K562 (cell line): ENCODE measurements at regions not wholly inside any gene's neighbourhood (a gene's known extent, or its start where the extent isn't known, plus 50 kb on each side); places are given as distances from the start of the nearest gene placed in this dataset.

ENCODE experiments used
- ATAC-seq: fragments of 200-7000 bp; cut with Tn5 transposase; 3 replicates; pipeline ENCODE4 v1.9.1; 2020; ENCODE audit warnings: moderate library complexity
- BruUV-seq: library from RNA; stranded (reverse); fragments of 400-500 nt; replicated peaks from 2 replicates; lab custom pipeline; 2021; lab: Mats Ljungman, UMichigan
- CTCF ChIA-PET: fragments of 300-600 bp; formaldehyde crosslinking; extraction: SDS; loops from one replicate; lab custom pipeline; 2021; ENCODE audit warnings: low intra/inter-chr PET ratio; lab: Yijun Ruan, JAX
- POLR2A ChIA-PET: fragments of 300-600, 350-650 bp; sonication (Branson Sonifier 250); formaldehyde crosslinking; extraction: SDS; loops from one replicate; lab custom pipeline; 2021; ENCODE audit warnings: antibody characterized with exemption, inconsistent platforms; lab: Yijun Ruan, JAX
- DNase-seq, 4 experiments: peaks; one replicate each; pipeline versions ENCODE4 v3.0.0 to v3.0.0-alpha.2; 2011 to 2018; ENCODE audit warnings: low spot score in 3 of 4, mixed read lengths in 3 of 4; ENCODE audit errors: extremely low read depth in 1 of 4
- FAIRE-seq: peaks from 2 replicates; lab custom pipeline; 2011; peaks lifted over from hg19 to GRCh38; lab: Jason Lieb, UNC
- H2AFZ ChIP-seq: 2 replicates; pipeline ENCODE4 v1.6.0; 2011; ENCODE audit warnings: low read depth, low read length, control low read depth, inconsistent platforms
- H3K27ac ChIP-seq: fragments of 200-600 bp; 3 replicates; pipeline ENCODE4 v1.8.0; 2011; ENCODE audit warnings: low read depth, mild to moderate bottlenecking, control low read depth, inconsistent platforms, low read length, moderate library complexity, mixed read lengths; ENCODE audit errors: extremely low read depth
- H3K27me3 ChIP-seq, 2 experiments: fragments of 300-600 bp in 1 of 2; 2 replicates in 1 of 2; 3 replicates in 1 of 2; pipeline versions ENCODE4 v1.6.0 to v1.8.0; 2011; ENCODE audit warnings: inconsistent platforms in 2 of 2, low read length in 2 of 2, mild to moderate bottlenecking in 1 of 2, mixed read lengths in 1 of 2, moderate library complexity in 1 of 2; ENCODE audit not compliant: control insufficient read depth in 2 of 2, insufficient read depth in 2 of 2
- H3K36me3 ChIP-seq: fragments of 300-600 bp; 3 replicates; pipeline ENCODE4 v1.8.0; 2011; ENCODE audit warnings: mild to moderate bottlenecking, low read length, inconsistent platforms; ENCODE audit not compliant: control insufficient read depth, insufficient read depth
- H3K4me1 ChIP-seq, 2 experiments: fragments of 200-600 bp in 1 of 2; replicated peaks in 1 of 2; 2 replicates in 1 of 2; 3 replicates in 1 of 2; pipeline versions ENCODE4 v1.5.1 to v1.8.0; 2011; ENCODE audit warnings: inconsistent platforms in 2 of 2, low read length in 2 of 2, mild to moderate bottlenecking in 1 of 2, mixed read lengths in 1 of 2, moderate library complexity in 1 of 2; ENCODE audit not compliant: control insufficient read depth in 2 of 2, insufficient read depth in 2 of 2
- H3K4me2 ChIP-seq: 2 replicates; pipeline ENCODE4 v1.6.1; 2011; ENCODE audit warnings: low read length, control low read depth, inconsistent platforms, mixed read lengths; ENCODE audit not compliant: insufficient read depth
- H3K4me3 ChIP-seq: fragments of 200-600 bp; sonication (generic), shearing (Covaris generic); 2 replicates; pipeline ENCODE4 v1.5.1; 2016; ENCODE audit warnings: control low read depth, inconsistent platforms
- H3K79me2 ChIP-seq: fragments of 200-600 bp; 3 replicates; pipeline ENCODE4 v1.8.0; 2011; ENCODE audit warnings: low read length, inconsistent platforms; ENCODE audit not compliant: control insufficient read depth, insufficient read depth
- H3K9ac ChIP-seq, 2 experiments: 2 replicates each; pipeline versions ENCODE4 v1.6.0 to v1.6.1; 2011; ENCODE audit warnings: low read depth in 2 of 2, low read length in 2 of 2, control low read depth in 1 of 2, inconsistent platforms in 1 of 2, mild to moderate bottlenecking in 1 of 2, mixed read lengths in 1 of 2; ENCODE audit not compliant: insufficient read depth in 1 of 2
- H3K9me1 ChIP-seq: one replicate; pipeline ENCODE4 v1.6.0; 2011; ENCODE audit warnings: inconsistent platforms, mild to moderate bottlenecking, low read length, moderate library complexity; ENCODE audit not compliant: control insufficient read depth, insufficient read depth
- H3K9me3 ChIP-seq: replicated peaks from 2 replicates; pipeline ENCODE4 v1.5.1; 2011; ENCODE audit warnings: low read depth, low read length, inconsistent platforms; ENCODE audit not compliant: control insufficient read depth, insufficient read depth
- H4K20me1 ChIP-seq: replicated peaks from 2 replicates; pipeline ENCODE4 v1.6.1; 2011; ENCODE audit warnings: low read length, inconsistent platforms, mixed read lengths; ENCODE audit not compliant: control insufficient read depth, insufficient read depth
- BRD9 ChIP-seq: fragments of 450-650 bp; IDR thresholded peaks from 2 replicates; pipeline ENCODE4 v1.6.1; 2018; ENCODE audit warnings: low read depth; ENCODE audit not compliant: partially characterized antibody
- CEBPZ ChIP-seq: fragments of 150-350 bp; IDR thresholded peaks from 2 replicates; pipeline ENCODE4 v1.6.1; 2014; ENCODE audit warnings: low read depth, mild to moderate bottlenecking, low read length, borderline replicate concordance
- KAT8 ChIP-seq: fragments of 450-650 bp; IDR thresholded peaks from 2 replicates; pipeline ENCODE4 v1.6.1; 2016; ENCODE audit warnings: low read depth, mild to moderate bottlenecking
- NONO ChIP-seq, 2 experiments: fragments of 200-400 bp in 1 of 2; fragments of 450-650 bp in 1 of 2; formaldehyde crosslinking in 1 of 2; IDR thresholded peaks; 2 replicates each; pipeline ENCODE4 v1.6.1; 2017; ENCODE audit warnings: low read depth in 2 of 2, mild to moderate bottlenecking in 2 of 2, moderate library complexity in 2 of 2, low read length in 1 of 2
- ZBTB1 ChIP-seq: sonication (generic); formaldehyde crosslinking; IDR thresholded peaks from 2 replicates; pipeline ENCODE4 v1.8.1; 2023; ENCODE audit warnings: missing genetic modification reagents, low read depth, mild to moderate bottlenecking, borderline replicate concordance
- ZBTB12 ChIP-seq: fragments of 250-450 bp; sonication (Bioruptor Pico); IDR thresholded peaks from 2 replicates; pipeline ENCODE4 v1.4.0; 2020
- ZFP36 ChIP-seq: fragments of 150-350 bp; IDR thresholded peaks from 2 replicates; pipeline ENCODE4 v1.6.1; 2018; ENCODE audit warnings: low read length, low read depth; ENCODE audit not compliant: partially characterized antibody
- WGBS: fragments of 100-300 bp; shearing (Covaris generic); methylation state at CpG from one replicate; pipeline ENCODE4 v1.1.6; 2016; ENCODE audit warnings: low coverage, mixed read lengths; ENCODE audit not compliant: insufficient coverage; ENCODE audit errors: missing lambda C conversion rate; 5-methylcytosine and 5-hydroxymethylcytosine counted together
- in situ Hi-C: fragments of 300-500 bp; cut with MboI; formaldehyde crosslinking; loops from 4 replicates; pipeline ENCODE4 v1.15.0; 2018; ENCODE audit warnings: inconsistent platforms, mixed read lengths
- intact Hi-C: fragments of 100-400 bp; cut with micrococcal nuclease; formaldehyde crosslinking; loops from 2 replicates; pipeline ENCODE4 v1.14.2; 2022
- TF ChIP-seq, protein P1 (sequence below): sonication (generic); formaldehyde crosslinking; IDR thresholded peaks from 2 replicates; pipeline ENCODE4 v1.8.0; 2022; ENCODE audit warnings: mild to moderate bottlenecking, missing genetic modification reagents
- TF ChIP-seq, protein P2 (sequence below): fragments of 250-450 bp; sonication (Bioruptor Pico); IDR thresholded peaks from 2 replicates; pipeline ENCODE4 v1.8.0; 2021; ENCODE audit warnings: moderate library complexity, mild to moderate bottlenecking, inconsistent platforms

- TF ChIP-seq CEBPZ, result no peak
These were observed 1179.9 kb downstream of the ZPLD1 start (continued) for GRCh38 chr3:103614719-103615118.

GRCh38 chr3:103617961-103618360 is 1183.1 kb downstream of the ZPLD1 start:
- FAIRE-seq (no peak), DNase-seq (no peak), ATAC-seq (no peak)
- Histone ChIP-seq H3K9ac (no peak overlapping the region), H3K4me2 (no peak overlapping the region), H3K27me3 (no peaks in the 10 kb centered on the region), H2AFZ (no peak overlapping the region), H3K27ac (no peak overlapping the region), H4K20me1 (no peaks in the 10 kb centered on the region), H3K9me3 (no peaks in the 10 kb centered on the region), H3K79me2 (no peaks in the 10 kb centered on the region), H3K9me1 (no peaks in the 10 kb centered on the region), H3K36me3 (no peaks in the 10 kb centered on the region), H3K4me3 (no peak overlapping the region), H3K4me1 (no peaks in the 10 kb centered on the region)
- 0% methylated on average over 2 of the region's 2 CpGs for WGBS
- in situ Hi-C loops, result no loop called here
- CTCF ChIA-PET, result no interaction called here
- intact Hi-C loops, result no loop called here
- no TSS peak for BruUV-seq
- POLR2A ChIA-PET, result no interaction called here
- TF ChIP-seq, protein P1, sequence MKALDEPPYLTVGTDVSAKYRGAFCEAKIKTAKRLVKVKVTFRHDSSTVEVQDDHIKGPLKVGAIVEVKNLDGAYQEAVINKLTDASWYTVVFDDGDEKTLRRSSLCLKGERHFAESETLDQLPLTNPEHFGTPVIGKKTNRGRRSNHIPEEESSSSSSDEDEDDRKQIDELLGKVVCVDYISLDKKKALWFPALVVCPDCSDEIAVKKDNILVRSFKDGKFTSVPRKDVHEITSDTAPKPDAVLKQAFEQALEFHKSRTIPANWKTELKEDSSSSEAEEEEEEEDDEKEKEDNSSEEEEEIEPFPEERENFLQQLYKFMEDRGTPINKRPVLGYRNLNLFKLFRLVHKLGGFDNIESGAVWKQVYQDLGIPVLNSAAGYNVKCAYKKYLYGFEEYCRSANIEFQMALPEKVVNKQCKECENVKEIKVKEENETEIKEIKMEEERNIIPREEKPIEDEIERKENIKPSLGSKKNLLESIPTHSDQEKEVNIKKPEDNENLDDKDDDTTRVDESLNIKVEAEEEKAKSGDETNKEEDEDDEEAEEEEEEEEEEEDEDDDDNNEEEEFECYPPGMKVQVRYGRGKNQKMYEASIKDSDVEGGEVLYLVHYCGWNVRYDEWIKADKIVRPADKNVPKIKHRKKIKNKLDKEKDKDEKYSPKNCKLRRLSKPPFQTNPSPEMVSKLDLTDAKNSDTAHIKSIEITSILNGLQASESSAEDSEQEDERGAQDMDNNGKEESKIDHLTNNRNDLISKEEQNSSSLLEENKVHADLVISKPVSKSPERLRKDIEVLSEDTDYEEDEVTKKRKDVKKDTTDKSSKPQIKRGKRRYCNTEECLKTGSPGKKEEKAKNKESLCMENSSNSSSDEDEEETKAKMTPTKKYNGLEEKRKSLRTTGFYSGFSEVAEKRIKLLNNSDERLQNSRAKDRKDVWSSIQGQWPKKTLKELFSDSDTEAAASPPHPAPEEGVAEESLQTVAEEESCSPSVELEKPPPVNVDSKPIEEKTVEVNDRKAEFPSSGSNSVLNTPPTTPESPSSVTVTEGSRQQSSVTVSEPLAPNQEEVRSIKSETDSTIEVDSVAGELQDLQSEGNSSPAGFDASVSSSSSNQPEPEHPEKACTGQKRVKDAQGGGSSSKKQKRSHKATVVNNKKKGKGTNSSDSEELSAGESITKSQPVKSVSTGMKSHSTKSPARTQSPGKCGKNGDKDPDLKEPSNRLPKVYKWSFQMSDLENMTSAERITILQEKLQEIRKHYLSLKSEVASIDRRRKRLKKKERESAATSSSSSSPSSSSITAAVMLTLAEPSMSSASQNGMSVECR (CRISPR knock-in tag), result no peak
- TF ChIP-seq ZBTB1 (CRISPR knock-in tag), result no peak
- TF ChIP-seq KAT8, result no peak
- TF ChIP-seq ZFP36, result no peak
- no peak for TF ChIP-seq ZBTB12 (CRISPR knock-in tag)
- no peak for TF ChIP-seq NONO (IDR thresholded peaks at IDR 0.05; ENCODE audit: low read depth in 2 of 2, low read length in 1 of 2)
- no peak for TF ChIP-seq BRD9
- TF ChIP-seq, protein P2, sequence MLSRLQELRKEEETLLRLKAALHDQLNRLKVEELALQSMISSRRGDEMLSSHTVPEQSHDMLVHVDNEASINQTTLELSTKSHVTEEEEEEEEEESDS (CRISPR knock-in tag), result no peak
